NCI-H1105 (cell line): ENCODE measurements at regions not wholly inside any gene's neighbourhood (a gene's known extent, or its start where the extent isn't known, plus 50 kb on each side); places are given as distances from the start of the nearest gene placed in this dataset.
"Not testable (repeated sequence)": the region's sequence is repeated elsewhere in the genome, so short reads cannot be mapped to it uniquely, and the experiment has no call there.

ENCODE experiments used
- DNase-seq: peaks from one replicate; lab custom pipeline; 2025; lab: John Stamatoyannopoulos, UW

DNA sequence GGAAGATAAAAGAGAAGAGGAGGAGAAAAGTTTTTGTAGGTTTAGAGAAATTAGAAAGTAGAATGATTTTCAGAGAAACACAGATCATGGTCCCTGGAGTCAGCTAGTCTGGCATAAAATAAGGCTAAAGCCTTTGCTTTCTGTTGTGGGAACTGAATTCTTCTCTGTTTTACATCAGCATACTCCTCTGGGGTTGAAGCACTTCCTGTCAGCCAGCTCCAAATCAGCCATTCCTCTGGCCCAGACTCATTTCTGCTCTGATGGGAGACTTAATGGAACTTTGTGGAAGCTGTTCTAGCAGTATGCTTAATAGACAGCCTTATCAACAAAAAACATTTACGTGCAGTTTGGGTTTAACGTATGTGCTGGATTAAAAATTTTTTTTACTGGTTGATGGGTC, 143.2 kb downstream of the HMHB1 start:
- no peak for DNase-seq

DNA sequence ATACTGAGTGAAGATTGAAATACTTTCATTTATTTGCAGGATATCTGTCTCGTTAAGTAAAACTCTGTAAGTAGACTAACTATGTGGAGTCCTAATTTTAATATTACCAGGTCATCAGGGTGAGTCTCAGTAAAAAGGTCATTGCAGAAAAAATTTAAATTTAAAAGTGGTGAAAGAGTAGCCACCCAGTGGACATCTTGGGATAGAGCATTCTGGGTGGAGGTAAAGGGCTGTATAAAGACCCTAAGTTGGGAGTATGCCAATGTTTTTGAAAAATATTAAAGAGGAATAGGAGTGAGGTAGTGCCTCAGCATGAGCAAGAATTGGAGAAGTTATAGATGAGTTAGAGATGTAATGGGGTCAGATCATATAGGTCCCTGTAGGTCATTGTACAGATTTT, 145.5 kb downstream of the HMHB1 start:
- no peak for DNase-seq

- no peak for DNase-seq
Measured at GRCh38 chr5:143962201-143962600, 150.2 kb downstream of the HMHB1 start.

GRCh38 chr5:143964919-143965318, 153.0 kb downstream of the HMHB1 start:
- DNase-seq = no peak

- no peak for DNase-seq
Measured at GRCh38 chr5:143966280-143966679, 154.3 kb downstream of the HMHB1 start.

DNA sequence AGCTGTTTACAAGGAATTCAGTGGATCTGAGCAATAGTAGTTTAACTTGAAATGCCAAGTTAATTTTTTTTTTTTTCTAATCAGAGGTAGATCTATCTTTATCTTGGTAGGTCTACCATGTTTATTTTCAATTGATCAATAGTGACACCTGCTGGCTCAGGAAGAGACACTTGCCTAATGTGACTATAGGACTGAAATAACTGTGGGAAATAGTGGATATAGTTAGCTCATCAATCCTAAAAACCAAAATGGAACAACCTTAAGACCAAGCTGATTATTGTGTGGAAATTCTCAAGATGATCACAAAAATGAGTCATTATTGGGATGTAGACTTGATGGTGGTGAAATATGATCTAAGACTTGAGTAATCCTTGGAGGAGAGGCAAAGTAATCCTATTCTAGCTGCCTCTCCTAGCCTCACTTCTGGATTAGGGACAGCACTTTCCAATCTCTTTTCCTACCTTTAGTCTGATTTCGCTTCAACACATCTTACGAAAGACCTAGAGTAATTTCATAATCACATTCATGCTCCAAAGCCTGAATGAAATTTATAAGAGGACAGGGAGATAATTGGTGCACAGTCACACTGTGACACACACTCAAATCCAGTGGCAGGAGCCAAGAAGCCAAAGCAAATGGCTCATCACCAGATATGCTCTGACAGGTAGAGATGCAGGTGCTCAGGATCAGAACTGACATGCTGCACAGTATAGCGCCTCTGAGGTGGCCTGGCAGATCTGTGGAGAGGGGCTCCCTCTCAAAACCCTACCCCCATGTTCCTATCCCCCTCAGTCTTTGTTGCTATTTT, 156.3 kb downstream of the HMHB1 start:
- DNase-seq = peak; percentile 15

GRCh38 chr5:143970159-143970558, 158.2 kb downstream of the HMHB1 start:
- no peak for DNase-seq

- no peak for DNase-seq
Measured at GRCh38 chr5:143972068-143972467, 160.1 kb downstream of the HMHB1 start.

GRCh38 chr5:143976055-143976454, 164.1 kb downstream of the HMHB1 start:
- DNase-seq = no peak

- DNase-seq = no peak
Measured at GRCh38 chr5:143977891-143978461, 166.0 kb downstream of the HMHB1 start.

GRCh38 chr5:143979044-143979690, 167.2 kb downstream of the HMHB1 start:
- DNase-seq = no peak

GRCh38 chr5:143980506-143980905, 168.5 kb downstream of the HMHB1 start:
- DNase-seq = no peak

- not testable (repeated sequence) for DNase-seq
Measured at GRCh38 chr5:143982957-143983356, 171.0 kb downstream of the HMHB1 start.

DNA sequence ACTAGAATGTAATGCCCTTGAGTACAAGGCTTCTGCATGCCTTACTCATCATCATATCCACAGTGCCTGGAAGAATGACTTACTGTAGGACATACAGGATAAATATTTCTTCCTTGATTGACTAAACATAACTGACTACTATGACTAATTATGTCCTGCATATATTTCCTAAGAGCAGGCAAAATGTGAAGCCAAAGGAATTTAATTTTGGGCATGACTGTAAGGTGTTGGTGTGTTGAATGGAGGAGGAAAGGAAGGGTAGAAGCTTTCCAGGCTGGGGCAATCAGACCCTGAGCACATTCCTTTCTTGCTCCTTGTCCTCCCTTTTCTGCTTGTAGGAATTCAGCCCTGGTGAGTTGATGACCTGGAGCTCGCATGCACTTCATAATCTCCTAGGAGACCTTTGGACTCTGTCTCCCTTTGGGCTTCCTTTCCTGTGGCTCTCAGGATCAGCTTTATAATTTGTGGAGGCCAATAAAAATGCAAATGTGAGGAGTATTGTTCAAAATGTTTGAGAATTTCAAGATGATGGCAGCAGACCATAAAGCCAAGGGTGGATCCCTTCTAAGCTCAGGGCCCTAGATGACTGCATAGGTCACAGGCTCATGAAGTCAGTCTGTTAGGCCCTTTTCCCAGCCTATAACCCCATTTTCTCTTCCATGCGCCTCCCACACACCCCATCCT, 174.0 kb downstream of the HMHB1 start:
- no peak for DNase-seq

DNA sequence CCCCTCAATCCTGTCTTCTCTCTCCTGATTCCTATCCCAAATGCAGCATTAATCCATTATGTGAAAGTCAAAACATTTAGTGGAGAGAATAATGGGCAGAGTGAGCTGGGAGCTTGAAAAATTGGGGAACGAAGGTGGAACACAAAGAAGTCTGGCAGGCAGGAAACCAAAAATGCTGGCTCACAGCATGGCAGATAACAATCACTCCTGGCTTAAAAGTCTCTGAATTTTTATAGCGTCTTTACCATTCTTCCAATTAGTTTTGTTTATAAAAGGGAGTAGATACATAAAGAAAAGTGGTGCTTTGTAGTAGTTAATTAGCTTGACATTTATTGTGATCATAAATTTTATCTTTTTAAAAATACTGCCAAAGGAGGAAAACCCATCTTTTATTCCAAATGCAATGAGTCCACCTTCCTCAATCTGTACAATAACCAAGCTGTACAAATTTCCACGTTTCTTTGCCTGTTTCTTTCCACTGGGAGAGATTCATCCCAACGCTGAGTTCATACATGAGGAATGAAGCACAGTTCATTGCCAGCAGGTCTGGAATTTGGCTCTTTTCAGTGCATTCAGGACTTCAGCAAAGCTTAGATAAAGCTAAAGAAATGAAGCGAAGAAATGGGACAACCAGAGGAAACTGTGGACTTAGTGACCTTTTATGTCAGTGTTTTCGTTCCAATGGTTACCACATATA, 174.7 kb downstream of the HMHB1 start:
- no peak for DNase-seq

DNA sequence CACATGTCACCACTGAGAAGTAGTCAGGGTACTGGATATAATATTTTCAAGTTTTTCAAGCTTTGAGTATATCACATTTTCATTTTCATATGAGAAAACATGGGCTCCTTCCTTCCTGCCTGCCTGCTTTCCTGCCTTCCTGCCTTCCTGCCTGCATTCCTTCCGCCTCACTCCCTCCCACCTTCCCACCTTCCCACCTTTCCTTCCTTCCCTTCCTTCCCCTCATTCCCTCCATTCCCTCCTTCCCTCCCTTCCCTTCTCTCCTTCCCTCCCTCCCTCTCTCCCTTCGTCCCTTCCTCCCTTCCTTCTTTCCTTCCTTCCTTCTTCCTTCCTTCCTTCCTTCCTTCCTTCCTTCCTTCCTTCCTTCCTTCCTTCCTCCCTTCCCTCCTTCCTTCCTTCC, 175.3 kb downstream of the HMHB1 start:
- no peak for DNase-seq

GRCh38 chr5:143987751-143988560, 176.0 kb downstream of the HMHB1 start:
- DNase-seq = no peak

DNA sequence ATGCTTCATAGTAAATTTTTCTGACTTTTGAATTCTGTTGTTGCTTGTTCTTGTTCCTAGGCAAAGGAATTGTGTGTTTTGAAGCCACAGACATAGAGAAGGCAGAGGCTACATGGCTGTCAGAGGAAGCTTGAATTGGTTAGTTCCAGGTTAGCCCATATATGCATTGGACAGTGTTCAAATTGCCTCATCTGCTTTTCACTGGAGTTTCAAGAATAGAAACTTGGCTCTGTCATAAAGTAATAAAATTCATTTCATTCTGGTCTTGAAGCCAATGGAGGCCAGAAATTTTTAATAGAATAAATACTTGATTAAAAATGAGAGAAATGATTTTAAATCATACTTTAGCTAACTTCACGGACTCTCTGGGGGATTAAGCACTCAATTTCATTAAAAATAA, 178.0 kb downstream of the YIPF5 start:
- no peak for DNase-seq

DNA sequence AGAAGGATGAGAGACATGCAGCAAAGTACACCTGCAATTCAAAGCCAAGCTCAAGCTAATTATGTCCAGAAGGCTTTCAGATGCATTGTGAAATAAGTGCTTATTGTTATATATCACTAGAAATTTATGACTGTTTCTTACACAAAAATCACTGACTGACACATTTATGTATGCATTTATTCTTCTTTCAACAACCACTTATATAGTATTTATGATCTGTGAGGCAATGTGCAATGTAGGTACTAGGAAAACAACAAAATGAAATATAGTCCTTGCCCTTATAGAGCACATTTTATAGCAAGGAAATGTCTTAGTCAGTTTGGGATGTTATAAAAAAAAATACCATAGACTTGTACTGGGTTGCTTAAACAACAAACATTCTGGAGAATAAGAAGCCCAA, 167.6 kb downstream of the YIPF5 start:
- DNase-seq = no peak

- no peak for DNase-seq
Measured at GRCh38 chr5:144003636-144004035, 166.8 kb downstream of the YIPF5 start.

GRCh38 chr5:144004146-144004545, 166.3 kb downstream of the YIPF5 start:
- no peak for DNase-seq
